Tibial nerve (tissue), 4 donors: ENCODE measurements at regions not wholly inside any gene's neighbourhood (a gene's known extent, or its start where the extent isn't known, plus 50 kb on each side); places are given as distances from the start of the nearest gene placed in this dataset.

Experiments used
- DNase-seq, 2 donors: peaks; one replicate each; pipeline ENCODE4 v3.0.0-alpha.2; 2019; ENCODE audit warnings: low spot score in 2 of 2
- H3K27ac ChIP-seq, 4 donors: fragments of 200-600 bp; sonication (generic) in 3 of 4; one replicate each; pipeline ENCODE4 v1.5.1; 2017 to 2019; ENCODE audit warnings: mild to moderate bottlenecking in 1 of 4
- H3K27me3 ChIP-seq, 2 donors: fragments of 200-600 bp; sonication (generic) in 1 of 2; one replicate each; pipeline versions ENCODE4 v1.5.1 to v1.6.0; 2017 to 2019
- H3K36me3 ChIP-seq, 3 donors: fragments of 200-600 bp; sonication (generic); one replicate each; pipeline ENCODE4 v1.5.1; 2018 to 2019
- H3K4me1 ChIP-seq, 4 donors: fragments of 200-600 bp; sonication (generic) in 3 of 4; one replicate each; pipeline ENCODE4 v1.5.1; 2017 to 2019
- H3K4me3 ChIP-seq, 4 donors: fragments of 200-600 bp; sonication (generic) in 3 of 4; one replicate each; pipeline ENCODE4 v1.5.1; 2017 to 2019; ENCODE audit warnings: mild to moderate bottlenecking in 1 of 4, moderate library complexity in 1 of 4
- H3K9me3 ChIP-seq, 4 donors: fragments of 200-600 bp; sonication (generic) in 3 of 4; one replicate each; pipeline ENCODE4 v1.5.1; 2017 to 2019
- CTCF ChIP-seq, 5 experiments: fragments of 200-600 bp in 3 of 5; fragments of 450-650 bp in 2 of 5; sonication (generic) in 3 of 5; IDR thresholded peaks; one replicate each; pipeline ENCODE4 v1.5.1; 2016 to 2019; ENCODE audit warnings: antibody characterized with exemption in 5 of 5, mild to moderate bottlenecking in 3 of 5, moderate library complexity in 2 of 5
- EP300 ChIP-seq, 2 donors: sonication (generic); formaldehyde crosslinking; IDR thresholded peaks; one replicate each; pipeline ENCODE4 v1.6.1; 2017; ENCODE audit warnings: antibody characterized with exemption in 2 of 2, mild to moderate bottlenecking in 1 of 2
- POLR2A ChIP-seq, 2 donors: fragments of 450-650 bp; IDR thresholded peaks; one replicate each; pipeline ENCODE4 v1.6.1; 2017; ENCODE audit warnings: antibody characterized with exemption in 2 of 2, mild to moderate bottlenecking in 2 of 2, moderate library complexity in 2 of 2
- WGBS, 2 donors: methylation state at CpG; one replicate each; pipeline ENCODE4 v1.1.5; 2018; 5-methylcytosine and 5-hydroxymethylcytosine counted together

GRCh38 chr16:65343556-65343955 lies 221.7 kb upstream of the CDH11 start:
- Histone ChIP-seq H3K4me1 (no peaks in the 10 kb centered on the region), H3K27me3 (no peaks in the 10 kb centered on the region), H3K27ac (no peak overlapping the region), H3K9me3 (no peaks in the 10 kb centered on the region), H3K36me3 (no peaks in the 10 kb centered on the region), H3K4me3 (no peak overlapping the region)
- no peak for DNase-seq
- TF ChIP-seq CTCF (IDR thresholded peaks at IDR 0.05), result no peak
- no peak for TF ChIP-seq POLR2A (IDR thresholded peaks at IDR 0.05)
- no peak for TF ChIP-seq EP300 (IDR thresholded peaks at IDR 0.05)
- 96 to 97% methylated on average over 2 of the region's 2 CpGs for WGBS, 2 donors

GRCh38 chr16:65342231-65342866 lies 220.5 kb upstream of the CDH11 start:
- WGBS, 2 donors, result 84 to 89% methylated on average over 8 of the region's 8 CpGs
- no peak for TF ChIP-seq POLR2A (IDR thresholded peaks at IDR 0.05)
- TF ChIP-seq EP300 (IDR thresholded peaks at IDR 0.05), result no peak
- TF ChIP-seq CTCF (IDR thresholded peaks at IDR 0.05), result no peak

GRCh38 chr16:65339062-65339461 lies 217.2 kb upstream of the CDH11 start:
- Histone ChIP-seq H3K27me3 (no peaks in the 10 kb centered on the region), H3K27ac (no peak overlapping the region), H3K36me3 (no peaks in the 10 kb centered on the region), H3K9me3 (no peaks in the 10 kb centered on the region), H3K4me3 (no peak overlapping the region), H3K4me1 (no peaks in the 10 kb centered on the region)
- WGBS, 2 donors, result 34 to 51% methylated on average over 2 of the region's 2 CpGs
- DNase-seq, result no peak
- no peak for TF ChIP-seq POLR2A (IDR thresholded peaks at IDR 0.05)
- TF ChIP-seq CTCF (IDR thresholded peaks at IDR 0.05), result no peak
- no peak for TF ChIP-seq EP300 (IDR thresholded peaks at IDR 0.05)

More at GRCh38 chr16:65342231-65342866, 220.5 kb upstream of the CDH11 start:
- H3K4me1 ChIP-seq, result no peaks in the 10 kb centered on the region
- no peaks in the 10 kb centered on the region for H3K9me3 ChIP-seq
- H3K36me3 ChIP-seq, result no peaks in the 10 kb centered on the region
- no peak for DNase-seq
- H3K4me3 ChIP-seq, result no peak overlapping the region
- H3K27ac ChIP-seq, result no peak overlapping the region
- no peaks in the 10 kb centered on the region for H3K27me3 ChIP-seq

- TF ChIP-seq POLR2A (IDR thresholded peaks at IDR 0.05) (no peak), EP300 (IDR thresholded peaks at IDR 0.05) (no peak), CTCF (IDR thresholded peaks at IDR 0.05) (no peak)
Observed at GRCh38 chr16:65336160-65336559, 214.3 kb upstream of the CDH11 start.

GRCh38 chr16:65334081-65334480 lies 212.2 kb upstream of the CDH11 start:
- DNase-seq, result no peak
- no peaks in the 10 kb centered on the region for H3K36me3 ChIP-seq
- no peaks in the 10 kb centered on the region for H3K27me3 ChIP-seq
- no peaks in the 10 kb centered on the region for H3K4me1 ChIP-seq
- H3K4me3 ChIP-seq, result no peak overlapping the region
- TF ChIP-seq POLR2A (IDR thresholded peaks at IDR 0.05), result no peak
- no peak for TF ChIP-seq EP300 (IDR thresholded peaks at IDR 0.05)
- TF ChIP-seq CTCF (IDR thresholded peaks at IDR 0.05), result no peak
- no peak overlapping the region for H3K27ac ChIP-seq
- H3K9me3 ChIP-seq, result no peaks in the 10 kb centered on the region
- WGBS, 2 donors, result 78 to 92% methylated on average over 2 of the region's 2 CpGs

More at GRCh38 chr16:65336160-65336559, 214.3 kb upstream of the CDH11 start:
- 78 to 80% methylated on average over 2 of the region's 2 CpGs for WGBS, 2 donors
- Histone ChIP-seq H3K4me1 (no peaks in the 10 kb centered on the region), H3K4me3 (no peak overlapping the region), H3K36me3 (no peaks in the 10 kb centered on the region), H3K9me3 (no peaks in the 10 kb centered on the region), H3K27ac (no peak overlapping the region), H3K27me3 (no peaks in the 10 kb centered on the region)
- DNase-seq, result no peak
